Erythroblast (primary cell): ENCODE measurements at regions not wholly inside any gene's neighbourhood (a gene's known extent, or its start where the extent isn't known, plus 50 kb on each side); places are given as distances from the start of the nearest gene placed in this dataset.
"Not testable (repeated sequence)": the region's sequence is repeated elsewhere in the genome, so short reads cannot be mapped to it uniquely, and the experiment has no call there.

Experiments
- GATA1 ChIP-seq: IDR thresholded peaks from 2 replicates; pipeline ENCODE4 v1.6.1; 2011; ENCODE audit warnings: low read depth, mild to moderate bottlenecking, control low read depth, low read length, moderate library complexity
- POLR2A ChIP-seq: IDR thresholded peaks from 2 replicates; pipeline ENCODE4 v1.6.1; 2011; ENCODE audit warnings: mild to moderate bottlenecking, low read length

DNA sequence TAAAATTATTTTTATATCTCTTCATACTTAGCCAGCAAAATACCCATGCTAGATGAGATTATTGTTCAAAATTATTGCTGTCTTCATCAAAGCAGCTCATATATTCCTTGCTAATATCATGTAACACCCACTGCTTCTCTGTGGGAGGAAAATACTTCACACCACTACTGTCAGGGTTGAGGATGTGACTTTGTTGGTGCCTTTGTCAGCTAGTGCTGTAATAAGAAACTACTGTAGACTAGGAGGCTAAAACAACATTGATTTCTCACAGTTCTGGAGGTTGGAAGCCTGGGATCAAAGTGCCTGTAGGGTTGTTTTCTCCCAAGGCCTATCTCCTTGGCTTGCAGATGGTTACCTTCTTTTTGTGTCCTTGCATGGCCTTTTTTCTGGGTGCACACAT is 475.2 kb upstream of the ZNF337 start:
- not testable (repeated sequence) for TF ChIP-seq POLR2A, GATA1
